UCSD-AML1 (cell line): ENCODE measurements at regions not wholly inside any gene's neighbourhood (a gene's known extent, or its start where the extent isn't known, plus 50 kb on each side); places are given as distances from the start of the nearest gene placed in this dataset.

Experiments used
- DNase-seq: peaks from one replicate; lab custom pipeline; 2025; ENCODE audit not compliant: unreplicated experiment; lab: John Stamatoyannopoulos, UW

DNA sequence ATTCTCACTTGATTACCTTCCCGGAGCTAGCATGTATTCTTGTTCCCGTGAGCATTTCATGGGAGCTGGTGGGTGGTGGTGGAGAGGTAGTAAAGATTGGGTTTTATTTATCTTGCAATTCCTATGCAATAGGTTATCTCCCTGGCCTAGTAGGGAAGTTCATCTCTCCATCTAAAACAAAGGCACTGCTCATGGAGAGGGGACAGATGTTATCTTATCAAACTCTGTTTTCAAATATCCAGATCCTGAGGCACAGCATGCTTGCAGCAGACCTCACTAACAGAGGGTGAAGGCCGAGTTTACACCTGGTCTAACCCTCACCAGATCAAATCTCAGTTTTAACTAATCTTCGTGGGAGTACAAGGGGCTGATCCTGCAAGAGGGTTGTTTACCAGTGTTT lies 98.9 kb downstream of the CYRIA start:
- DNase-seq, result no peak

DNA sequence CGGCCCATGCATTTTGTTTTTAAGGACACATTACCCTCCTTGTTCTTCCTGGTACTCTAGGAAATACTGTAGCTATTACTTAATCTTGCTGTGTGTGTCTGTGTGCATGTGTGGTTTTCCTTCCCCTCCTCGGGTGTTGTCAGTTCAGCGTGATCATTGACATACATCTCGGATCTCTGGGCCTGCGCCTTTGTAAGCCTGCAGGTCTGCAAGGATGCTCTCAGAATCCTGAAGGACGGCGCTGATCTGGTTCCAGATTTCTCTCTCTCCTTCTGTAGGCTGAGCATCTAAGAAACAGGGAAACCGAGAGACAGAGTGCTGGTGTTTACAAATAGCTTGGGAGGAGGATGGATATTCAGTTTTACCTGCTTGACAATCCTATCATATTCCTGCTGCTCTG lies 100.2 kb downstream of the CYRIA start:
- DNase-seq, result no peak

DNA sequence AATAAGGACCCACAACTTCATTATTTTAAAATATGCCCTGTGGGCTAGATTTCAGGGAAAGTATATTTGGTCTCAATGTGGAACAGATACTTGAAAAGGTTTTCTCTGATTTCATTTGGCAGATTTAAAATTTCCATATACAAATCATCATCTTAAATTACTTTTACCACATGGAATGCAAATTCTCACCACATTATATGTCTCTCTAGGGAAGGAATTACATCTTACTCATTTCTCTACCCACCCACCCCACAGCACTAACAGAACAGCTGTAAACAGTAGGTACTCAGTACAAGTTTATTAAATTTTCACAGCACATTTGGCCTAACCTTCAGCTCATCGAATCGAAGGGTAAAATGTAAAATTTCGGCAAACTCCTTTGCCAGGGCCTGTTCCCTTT lies 104.0 kb downstream of the CYRIA start:
- no peak for DNase-seq

DNA sequence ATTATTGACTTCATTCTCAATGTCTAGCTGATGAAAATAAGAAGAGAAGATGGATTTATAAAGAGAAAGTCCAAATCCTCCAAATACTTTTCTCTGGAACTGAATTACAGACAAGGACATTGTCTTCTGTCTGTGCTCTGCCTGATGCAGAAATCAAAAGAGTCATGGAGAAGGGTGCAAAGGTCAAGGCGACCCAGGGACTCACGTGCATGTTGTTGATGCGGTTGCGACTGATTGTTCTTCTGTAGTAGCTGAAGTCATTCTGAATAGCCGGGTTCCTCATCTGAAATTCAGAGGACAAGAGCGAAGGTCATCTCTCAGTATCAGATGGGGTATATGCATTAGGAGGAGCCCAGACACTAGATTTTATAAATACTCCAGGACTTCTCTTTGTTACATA lies 104.4 kb downstream of the CYRIA start:
- no peak for DNase-seq

DNA sequence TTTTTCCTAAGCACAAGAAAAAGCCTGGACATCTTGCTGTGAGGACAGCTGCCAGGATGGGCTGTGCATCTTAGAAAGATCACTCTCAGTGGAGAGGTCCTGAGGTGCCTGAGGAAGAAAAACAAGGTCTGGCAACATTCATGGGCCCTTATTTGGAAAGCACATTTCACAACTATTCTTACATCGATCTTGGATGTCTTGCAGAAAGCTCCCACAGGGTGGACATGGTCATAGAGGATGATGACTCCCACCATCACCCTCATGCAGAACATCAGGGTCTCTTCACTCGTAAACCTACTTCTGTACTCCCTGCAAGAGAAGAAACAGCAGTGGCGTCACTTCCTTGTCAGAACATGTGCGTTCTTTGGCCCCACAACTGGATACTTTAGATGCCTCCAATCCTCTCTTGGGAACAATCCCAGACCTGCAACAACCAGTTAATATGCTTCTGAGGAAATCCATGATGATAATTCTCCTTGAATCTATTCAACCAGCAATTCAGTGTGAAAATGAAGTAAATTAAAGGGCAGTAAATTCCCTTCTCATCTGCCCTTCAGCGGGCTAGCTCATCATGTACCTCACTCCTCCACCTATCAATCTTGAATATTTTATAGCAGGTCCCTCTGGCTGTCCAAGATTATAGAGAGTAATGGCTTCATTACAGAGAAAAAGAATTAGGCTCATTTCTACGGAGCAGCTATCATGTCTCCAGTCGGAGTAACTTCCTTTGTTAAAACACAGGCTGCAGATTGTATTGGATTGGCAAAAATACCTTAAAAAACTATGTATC lies 106.2 kb downstream of the CYRIA start:
- no peak for DNase-seq

- no peak for DNase-seq
Measured at GRCh38 chr2:16554060-16554583, 111.5 kb downstream of the CYRIA start.

GRCh38 chr2:16553226-16553625 lies 112.4 kb downstream of the CYRIA start:
- DNase-seq, result no peak

DNA sequence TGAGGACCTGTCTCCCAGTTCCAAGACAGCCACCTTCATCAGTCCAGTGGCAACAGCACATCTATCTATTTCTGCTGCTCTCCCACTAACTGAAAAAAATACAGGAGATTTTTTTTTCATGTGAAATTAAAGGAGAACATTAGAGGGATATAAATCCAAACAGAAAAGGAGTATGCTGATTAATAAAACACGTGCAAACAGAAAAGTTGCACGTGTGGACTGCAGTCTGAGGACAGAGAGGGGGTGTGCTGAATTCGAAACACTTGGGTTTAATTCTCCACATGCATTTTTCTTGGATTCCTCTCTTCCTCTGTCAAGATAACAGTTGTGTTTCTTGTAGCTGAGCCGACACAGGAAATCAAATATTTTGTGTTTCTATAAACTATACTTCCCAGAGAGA lies 113.4 kb downstream of the CYRIA start:
- no peak for DNase-seq

DNA sequence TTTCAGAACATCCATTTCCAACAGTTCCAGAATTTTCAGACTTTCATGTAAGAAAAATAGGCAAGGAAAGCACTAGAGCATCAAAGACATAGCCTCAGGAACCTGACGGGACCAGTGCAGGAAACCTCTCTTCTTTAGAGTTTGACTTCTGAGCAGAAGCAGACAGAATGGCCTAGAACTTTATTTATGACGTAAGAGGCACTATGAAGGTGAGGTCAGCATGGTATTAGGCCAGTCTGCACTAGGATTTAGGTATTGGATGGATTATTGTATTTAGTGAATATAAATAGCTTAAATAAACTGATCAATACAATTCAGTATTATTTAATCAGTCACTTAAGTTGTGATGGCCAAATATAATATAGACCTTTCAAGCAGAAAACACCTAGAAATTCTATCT lies 117.6 kb downstream of the CYRIA start:
- DNase-seq, result no peak

DNA sequence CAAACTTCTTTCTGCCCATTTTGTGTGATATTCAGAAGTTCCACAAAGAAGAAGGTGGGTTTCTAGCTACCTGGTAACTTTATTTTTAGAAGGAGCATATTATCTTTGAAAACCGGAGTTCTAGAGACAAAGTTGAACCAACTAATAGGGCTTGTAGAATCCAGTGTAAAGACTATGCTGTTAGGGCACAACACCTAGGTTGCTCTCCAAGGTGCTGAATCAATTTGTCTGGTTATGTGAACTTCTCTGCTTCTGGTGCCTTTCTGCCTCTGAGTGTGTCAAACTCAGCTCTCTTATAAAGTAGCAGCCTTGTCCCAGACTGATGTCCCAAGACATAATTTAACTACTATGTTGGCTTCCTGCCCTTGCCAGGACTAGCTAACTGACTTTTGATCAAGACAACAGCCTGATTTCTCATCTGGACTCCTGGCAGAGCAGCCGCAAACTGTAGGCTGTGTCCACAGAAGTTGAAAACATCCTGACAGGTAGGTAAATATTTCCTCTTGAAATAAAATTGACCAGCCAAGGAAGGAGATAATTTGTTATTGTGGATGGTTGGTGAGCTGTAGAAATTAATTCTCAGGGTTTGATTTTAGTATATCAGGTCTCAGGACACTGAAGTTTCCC lies 119.4 kb downstream of the CYRIA start:
- DNase-seq, result no peak

GRCh38 chr2:16538707-16539106 lies 126.9 kb downstream of the CYRIA start:
- DNase-seq, result no peak

DNA sequence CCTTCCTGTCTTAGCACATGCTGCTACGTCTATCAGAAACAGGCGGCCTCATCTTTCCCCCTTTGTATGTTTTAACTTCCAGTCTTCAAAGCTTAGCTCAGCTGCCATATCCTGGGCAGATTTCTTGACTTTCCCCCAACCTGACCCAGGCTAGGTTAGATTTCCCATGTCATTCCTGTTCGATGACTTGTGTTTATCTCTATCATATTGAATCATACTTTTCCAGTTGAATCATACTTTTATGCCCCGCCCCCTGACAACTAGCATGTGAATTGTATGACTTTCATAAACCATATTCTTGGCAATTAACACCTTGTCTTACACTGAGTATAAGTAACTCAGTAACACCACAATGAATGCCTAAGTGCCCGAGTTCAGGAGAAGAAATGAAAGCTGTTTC lies 128.3 kb downstream of the CYRIA start:
- no peak for DNase-seq

- DNase-seq, result no peak
Measured at GRCh38 chr2:16526193-16526592, 139.4 kb downstream of the CYRIA start.

DNA sequence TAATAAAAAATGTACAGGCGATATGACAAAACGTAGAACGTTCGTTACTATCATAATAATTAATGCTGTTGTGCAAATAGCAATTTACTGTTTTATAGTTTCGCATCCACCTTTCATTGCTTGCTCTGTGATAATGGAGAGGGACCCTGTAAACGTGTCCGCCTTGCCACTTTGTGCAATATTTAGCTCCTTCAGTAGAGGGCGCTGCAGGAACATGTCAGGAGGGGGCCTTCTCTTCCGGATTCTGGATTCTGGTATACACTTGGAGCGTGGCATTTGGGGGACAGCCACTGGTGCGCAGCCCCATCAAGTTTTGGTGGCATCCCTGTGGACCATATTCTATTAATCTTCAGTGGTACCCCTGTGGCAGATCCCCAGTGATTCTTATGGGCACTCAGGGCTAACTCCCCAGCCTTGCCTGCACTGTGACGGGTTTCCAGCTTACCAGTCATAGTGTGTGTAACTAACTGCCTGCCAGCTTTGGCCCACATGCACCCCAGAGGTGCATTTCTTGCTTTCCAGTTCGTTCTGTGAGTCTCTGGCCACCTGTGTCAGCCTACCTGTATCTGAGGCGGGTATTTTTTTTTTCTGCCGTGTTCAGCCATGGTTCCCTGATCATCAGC lies 140.3 kb downstream of the CYRIA start:
- peak; percentile 38 for DNase-seq

DNA sequence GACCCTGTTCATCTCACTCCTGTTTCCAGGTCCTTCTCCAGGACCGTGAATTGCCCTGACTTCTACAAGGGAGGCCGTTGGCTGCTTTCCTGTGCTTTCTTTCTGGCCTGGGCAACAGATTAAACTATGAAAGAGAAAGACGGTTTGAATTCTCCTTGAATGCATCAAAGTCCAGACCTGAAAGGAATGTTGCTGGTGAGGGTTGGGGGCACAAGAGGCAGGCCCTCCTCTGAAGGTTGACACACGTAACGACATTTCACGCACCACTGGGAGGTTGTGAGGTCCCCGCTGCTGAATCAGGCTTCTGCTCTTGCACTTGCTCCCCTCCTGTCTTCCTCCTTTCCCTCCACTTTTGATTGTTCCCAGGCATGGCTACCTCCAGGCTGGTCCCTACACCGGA lies 141.9 kb downstream of the CYRIA start:
- DNase-seq, result no peak

- no peak for DNase-seq
Measured at GRCh38 chr2:16522031-16522831, 143.4 kb downstream of the CYRIA start.

DNA sequence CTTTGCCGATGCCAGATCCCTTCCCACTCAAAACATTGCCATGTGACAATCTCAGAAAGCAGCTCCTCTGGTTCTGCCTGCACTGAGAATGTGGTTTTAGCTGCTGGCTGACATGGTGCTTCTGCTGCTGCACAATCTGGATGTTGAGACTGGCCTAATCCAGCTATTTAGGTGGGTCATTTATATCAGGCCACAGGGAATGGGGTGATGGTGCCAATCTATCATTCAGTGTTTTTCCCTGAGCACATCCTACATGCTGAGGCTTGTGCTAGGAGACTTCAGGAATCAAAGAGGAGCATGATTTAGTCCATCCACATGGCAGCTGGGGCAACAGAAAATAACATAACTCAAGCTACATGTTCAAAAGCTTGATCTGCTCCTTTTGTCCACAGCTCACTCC lies 144.7 kb downstream of the CYRIA start:
- no peak for DNase-seq

GRCh38 chr2:16515696-16516095 lies 149.9 kb downstream of the CYRIA start:
- DNase-seq, result no peak

DNA sequence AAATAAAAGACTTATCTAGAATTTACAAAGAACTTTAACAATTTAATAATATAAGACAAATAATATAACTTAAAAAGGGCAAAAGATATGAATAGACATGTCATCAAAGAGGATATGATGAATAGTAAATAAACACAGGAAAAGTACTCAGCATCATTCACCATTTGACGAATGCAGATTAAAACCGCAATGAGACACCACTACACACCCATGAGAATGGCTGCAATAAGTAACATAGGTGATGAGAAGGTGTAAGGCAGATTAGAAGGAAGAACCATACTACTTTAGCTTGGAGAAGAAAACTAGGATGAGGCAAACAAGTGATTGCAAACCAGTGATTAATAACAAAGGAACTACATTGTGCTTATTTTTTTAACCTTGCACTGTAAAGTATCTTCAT lies 152.0 kb downstream of the CYRIA start:
- no peak for DNase-seq

- DNase-seq, result no peak
Measured at GRCh38 chr2:16511041-16511440, 154.6 kb downstream of the CYRIA start.

GRCh38 chr2:16509042-16509441 lies 156.6 kb downstream of the CYRIA start:
- no peak for DNase-seq
